Activated naive CD8-positive, alpha-beta T cell treated with anti-CD3 and anti-CD28 coated beads, Interleukin-2, amount 50 U/mL, for 24 hours (primary cell): ENCODE measurements at regions not wholly inside any gene's neighbourhood (a gene's known extent, or its start where the extent isn't known, plus 50 kb on each side); places are given as distances from the start of the nearest gene placed in this dataset.

Experiments used
- ATAC-seq: fragments of 150-1000 bp; cut with Tn5 transposase; one replicate; pipeline ENCODE4 v1.10.0; 2021
- DNase-seq: peaks from one replicate; pipeline ENCODE4 v3.0.0; 2021
- H3K27ac Mint-ChIP-seq: one replicate; pipeline ENCODE4 v1.8.0; 2021; ENCODE audit warnings: mild to moderate bottlenecking, mixed read lengths
- H3K27me3 Mint-ChIP-seq: one replicate; pipeline ENCODE4 v1.8.0; 2021; ENCODE audit warnings: mixed read lengths
- H3K36me3 Mint-ChIP-seq: one replicate; pipeline ENCODE4 v1.8.0; 2021; ENCODE audit warnings: low read depth, mixed read lengths
- H3K4me1 Mint-ChIP-seq: one replicate; pipeline ENCODE4 v1.8.0; 2021; ENCODE audit warnings: mixed read lengths
- H3K4me3 Mint-ChIP-seq: one replicate; pipeline ENCODE4 v1.8.0; 2021; ENCODE audit warnings: mild to moderate bottlenecking, moderate library complexity, mixed read lengths
- H3K9me3 Mint-ChIP-seq: one replicate; pipeline ENCODE4 v1.8.0; 2021; ENCODE audit warnings: mixed read lengths

DNA sequence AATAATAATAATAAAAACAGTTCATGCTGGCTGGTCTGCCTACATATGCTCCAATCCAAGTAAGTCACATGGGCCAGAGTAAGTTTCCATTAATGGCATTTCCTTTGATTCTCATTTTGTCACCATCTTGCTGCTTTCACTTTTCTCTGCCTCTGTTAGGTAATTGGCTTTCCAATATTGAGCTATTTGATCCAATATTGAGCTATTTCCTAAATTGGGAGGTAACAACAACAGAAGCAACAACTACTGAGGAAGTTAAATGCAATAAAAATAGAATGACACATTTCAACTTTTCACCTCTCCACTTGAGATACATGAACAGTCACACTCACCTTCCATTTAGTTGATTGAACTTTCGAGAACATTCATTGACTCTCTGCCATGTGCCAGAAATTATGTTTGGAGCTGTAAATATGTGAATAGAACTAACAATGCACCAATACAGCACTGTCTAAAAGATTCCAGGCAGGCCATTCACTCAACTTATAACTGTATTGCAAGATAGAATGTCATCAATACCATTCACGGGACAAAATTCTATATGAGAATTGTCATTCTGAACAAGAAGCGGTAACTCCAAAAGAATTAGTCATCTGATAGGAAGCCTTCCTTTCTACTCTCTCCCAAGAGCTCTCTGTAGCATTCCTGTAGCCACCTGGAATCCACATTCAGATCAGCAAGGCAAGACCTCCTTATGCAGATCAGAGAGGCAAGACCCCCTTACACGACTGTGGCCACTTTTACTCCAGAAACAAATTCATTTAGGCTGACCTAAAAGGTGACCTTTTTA is 136.4 kb downstream of the PHLDA1 start:
- no peak overlapping the region for H3K27ac Mint-ChIP-seq
- ATAC-seq (no peak), DNase-seq (no peak)
- no peaks in the 10 kb centered on the region for H3K9me3 Mint-ChIP-seq
- no peak overlapping the region for H3K4me3 Mint-ChIP-seq
- H3K4me1 Mint-ChIP-seq, result no peaks in the 10 kb centered on the region
- H3K27me3 Mint-ChIP-seq, result peaks cover 30% of the 10 kb centered on the region
- no peaks in the 10 kb centered on the region for H3K36me3 Mint-ChIP-seq

DNA sequence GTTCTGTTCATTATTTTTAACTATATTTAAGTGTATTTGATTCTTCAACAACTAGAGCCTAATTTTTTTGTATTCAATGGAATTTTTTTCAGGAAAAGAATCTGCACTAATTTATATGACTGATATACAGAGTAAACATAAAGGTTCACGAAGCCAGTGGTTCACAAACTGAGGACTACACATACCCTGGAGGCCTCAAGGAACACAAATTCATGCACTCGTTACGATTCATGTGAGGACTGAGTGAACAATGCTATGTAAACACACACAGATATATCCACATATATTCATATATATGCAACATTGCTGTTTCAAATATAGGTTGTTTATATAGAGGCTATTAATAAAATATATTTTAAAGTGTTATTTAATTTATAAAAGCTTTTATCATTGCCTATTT is 137.8 kb downstream of the PHLDA1 start:
- DNase-seq (no peak), ATAC-seq (no peak)
- H3K27me3 Mint-ChIP-seq, result peaks cover 34% of the 10 kb centered on the region
- no peaks in the 10 kb centered on the region for H3K36me3 Mint-ChIP-seq
- no peak overlapping the region for H3K4me3 Mint-ChIP-seq
- H3K27ac Mint-ChIP-seq, result no peak overlapping the region
- no peaks in the 10 kb centered on the region for H3K9me3 Mint-ChIP-seq
- peaks cover 4% of the 10 kb centered on the region for H3K4me1 Mint-ChIP-seq

DNA sequence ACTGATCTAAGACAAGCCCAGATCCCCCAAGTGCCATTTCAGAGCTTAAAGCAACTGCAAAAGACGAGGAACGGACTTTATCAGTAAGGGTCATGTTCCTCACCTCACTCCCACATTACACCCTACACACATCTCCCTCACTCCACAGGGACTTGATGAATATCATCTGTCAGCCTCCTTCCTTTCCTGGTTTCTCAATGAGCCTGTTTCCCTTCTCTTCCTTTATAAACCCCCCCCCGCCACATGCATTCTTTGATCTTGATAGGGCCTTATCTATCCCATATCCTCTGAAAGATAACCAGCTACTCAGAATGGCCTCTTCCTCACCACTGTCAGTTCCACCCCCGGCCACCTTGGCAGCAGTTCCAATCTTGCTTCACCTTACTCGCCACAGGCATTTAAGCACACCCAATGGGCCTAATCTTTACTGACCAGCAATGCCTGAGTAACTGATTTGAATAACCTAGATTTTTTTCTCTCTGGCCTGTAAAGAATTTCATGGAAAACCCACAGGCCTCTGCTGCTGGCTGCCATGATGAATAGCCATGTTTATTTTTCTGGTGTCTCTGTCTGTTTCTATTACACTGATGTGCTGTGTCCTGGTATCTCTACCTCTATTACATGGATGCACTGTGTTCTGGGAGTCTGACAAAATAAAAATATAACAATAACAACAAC is 138.7 kb downstream of the PHLDA1 start:
- Mint-ChIP-seq H3K4me3 (no peak overlapping the region), H3K4me1 (peaks cover 12% of the 10 kb centered on the region), H3K27me3 (peaks cover 33% of the 10 kb centered on the region), H3K9me3 (no peaks in the 10 kb centered on the region), H3K27ac (peak overlapping the region; percentile 38), H3K36me3 (no peaks in the 10 kb centered on the region)
- no peak for ATAC-seq
- DNase-seq, result no peak

DNA sequence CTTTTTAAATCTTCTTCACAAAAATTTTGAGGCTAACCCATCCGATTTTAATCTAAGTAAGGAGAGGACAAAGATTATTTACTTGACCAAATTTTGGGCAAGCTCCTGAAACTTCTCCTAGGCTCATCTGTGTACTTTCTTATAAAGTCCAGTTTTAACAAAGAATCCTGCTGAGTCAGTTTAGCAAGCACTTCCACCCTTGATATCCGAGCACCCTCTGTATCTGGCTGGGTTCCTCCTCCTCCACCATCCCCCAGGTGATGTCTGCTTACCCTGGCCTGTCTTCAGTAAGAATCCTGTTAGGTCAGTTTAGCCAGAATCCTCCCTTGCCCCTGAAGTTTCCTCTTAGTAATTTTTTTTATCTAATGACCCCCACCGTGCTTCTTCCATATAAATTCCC is 140.5 kb downstream of the PHLDA1 start:
- H3K4me1 Mint-ChIP-seq, result peaks cover 17% of the 10 kb centered on the region
- DNase-seq (no peak), ATAC-seq (no peak)
- no peaks in the 10 kb centered on the region for H3K36me3 Mint-ChIP-seq
- no peak overlapping the region for H3K4me3 Mint-ChIP-seq
- H3K27ac Mint-ChIP-seq, result no peak overlapping the region
- peaks cover 28% of the 10 kb centered on the region for H3K27me3 Mint-ChIP-seq
- H3K9me3 Mint-ChIP-seq, result no peaks in the 10 kb centered on the region

DNA sequence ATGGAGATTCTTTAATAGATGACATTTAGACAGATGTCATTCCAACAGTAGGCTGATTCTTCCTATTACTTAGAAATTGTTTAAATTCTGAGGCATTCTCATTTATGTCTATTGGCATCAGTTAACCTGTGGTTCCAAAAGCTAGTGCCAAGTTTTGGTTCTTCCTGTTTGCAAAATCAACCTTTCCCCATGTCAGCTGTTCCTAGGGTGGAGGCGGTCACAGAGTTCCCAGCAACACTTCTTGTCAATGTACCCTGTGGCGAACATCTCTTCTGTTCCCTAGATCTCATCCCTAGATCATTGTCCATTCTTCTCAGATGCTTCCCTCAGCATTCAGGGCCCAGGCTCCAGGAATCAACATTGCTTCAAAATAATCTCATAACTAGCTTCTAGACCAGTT is 140.9 kb downstream of the PHLDA1 start:
- DNase-seq (no peak), ATAC-seq (no peak)
- H3K27ac Mint-ChIP-seq, result no peak overlapping the region
- H3K27me3 Mint-ChIP-seq, result peaks cover 28% of the 10 kb centered on the region
- no peaks in the 10 kb centered on the region for H3K9me3 Mint-ChIP-seq
- peaks cover 17% of the 10 kb centered on the region for H3K4me1 Mint-ChIP-seq
- H3K36me3 Mint-ChIP-seq, result no peaks in the 10 kb centered on the region
- H3K4me3 Mint-ChIP-seq, result no peak overlapping the region

DNA sequence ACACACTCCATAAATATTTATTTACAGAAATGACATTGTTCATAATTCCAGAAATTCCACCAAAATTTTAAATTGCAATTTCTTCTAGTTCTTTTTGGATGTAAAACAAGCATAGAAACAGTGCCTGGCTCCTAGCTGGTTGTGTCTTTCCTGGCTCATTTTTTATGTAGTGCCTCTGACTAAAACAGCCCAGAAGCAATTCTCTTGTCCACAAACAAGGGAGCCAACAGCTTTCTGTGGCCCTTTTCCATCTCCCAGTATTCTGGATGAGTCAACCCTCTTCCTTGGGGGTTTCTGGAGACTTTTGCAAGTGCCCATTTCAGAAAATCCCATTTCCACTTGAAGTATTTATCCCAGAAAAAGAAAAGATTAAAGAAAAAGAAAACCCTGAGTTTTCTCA is 141.4 kb downstream of the PHLDA1 start:
- DNase-seq (no peak), ATAC-seq (no peak)
- no peaks in the 10 kb centered on the region for H3K36me3 Mint-ChIP-seq
- H3K27ac Mint-ChIP-seq, result no peak overlapping the region
- no peak overlapping the region for H3K4me3 Mint-ChIP-seq
- peaks cover 17% of the 10 kb centered on the region for H3K4me1 Mint-ChIP-seq
- H3K27me3 Mint-ChIP-seq, result peaks cover 28% of the 10 kb centered on the region
- H3K9me3 Mint-ChIP-seq, result no peaks in the 10 kb centered on the region

DNA sequence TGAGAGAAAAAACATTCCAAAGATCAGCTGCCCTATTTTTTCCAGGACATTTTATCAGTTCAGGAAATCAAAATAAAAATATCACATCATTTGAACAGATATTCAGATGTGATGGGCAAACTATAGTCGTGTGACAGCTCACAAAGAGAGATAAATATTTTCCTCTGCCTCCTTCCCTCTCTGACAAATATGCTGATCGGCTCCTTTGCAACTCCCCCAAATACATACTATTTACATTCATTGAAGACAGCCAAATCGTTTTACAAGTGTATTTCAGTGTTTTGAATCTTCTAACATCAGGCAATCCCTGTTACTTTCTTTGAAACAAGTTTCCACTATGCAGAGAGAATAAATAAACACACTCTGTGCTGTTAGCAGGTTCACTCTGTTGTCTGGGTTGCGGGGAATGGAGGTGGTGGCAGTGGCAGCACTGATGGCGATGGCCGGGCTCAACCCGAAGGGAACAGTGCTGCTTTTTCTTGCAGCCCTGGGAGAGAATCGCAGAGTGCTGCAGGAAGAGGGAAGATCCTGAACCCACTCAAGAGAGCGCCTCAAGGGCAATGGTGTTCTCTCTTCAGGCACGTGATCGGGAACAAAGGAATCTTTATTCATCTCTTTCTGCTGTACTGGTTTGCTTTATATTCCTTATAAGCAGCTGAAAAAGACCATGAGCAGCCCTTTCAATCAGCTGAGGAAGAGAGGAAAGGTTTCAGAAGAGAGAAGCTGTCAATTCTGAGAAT is 142.5 kb downstream of the PHLDA1 start:
- no peak for ATAC-seq
- Mint-ChIP-seq H3K9me3 (no peaks in the 10 kb centered on the region), H3K4me3 (no peak overlapping the region), H3K36me3 (no peaks in the 10 kb centered on the region), H3K4me1 (peaks cover 20% of the 10 kb centered on the region), H3K27me3 (peaks cover 36% of the 10 kb centered on the region), H3K27ac (no peak overlapping the region)
- no peak for DNase-seq

DNA sequence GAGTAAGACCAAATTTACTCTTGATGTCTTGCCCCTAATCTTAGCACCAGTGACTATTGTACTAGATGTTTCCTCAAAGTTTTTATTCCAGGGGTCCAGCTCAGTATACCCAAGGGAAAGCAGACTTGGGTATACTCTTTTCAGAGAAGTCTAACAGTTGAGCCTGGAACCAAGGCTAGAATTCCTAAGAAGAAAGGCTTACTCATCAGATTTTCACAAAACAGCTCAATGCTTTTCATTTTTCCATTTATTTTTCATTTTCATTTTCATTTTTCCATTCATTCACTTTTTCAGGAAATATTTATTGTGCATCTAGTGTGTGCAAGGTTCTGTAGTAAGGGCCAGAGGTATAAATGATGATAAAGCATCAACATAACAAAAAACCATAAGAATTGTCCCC is 143.2 kb downstream of the PHLDA1 start:
- peaks cover 26% of the 10 kb centered on the region for H3K4me1 Mint-ChIP-seq

DNA sequence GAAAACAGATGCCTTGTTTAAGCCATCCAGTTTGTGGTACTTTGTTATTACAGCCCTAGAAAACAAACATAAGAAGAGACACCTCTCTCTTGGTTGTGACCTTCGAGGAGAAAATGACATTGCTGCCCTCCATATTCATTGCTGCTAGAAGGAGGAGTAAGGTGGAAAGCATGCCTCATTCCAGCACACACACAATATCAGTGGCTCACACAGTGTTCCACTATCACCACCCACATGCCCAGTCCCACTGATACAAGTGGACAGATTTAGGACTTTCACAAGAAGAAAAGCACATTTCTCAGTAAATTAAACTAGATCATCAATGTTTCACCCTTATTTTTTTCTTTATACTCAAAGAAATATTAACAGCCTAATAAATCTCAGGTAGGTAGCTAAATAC is 143.6 kb downstream of the PHLDA1 start:
- Mint-ChIP-seq H3K27me3 (peaks cover 46% of the 10 kb centered on the region), H3K4me1 (peaks cover 26% of the 10 kb centered on the region), H3K27ac (no peak overlapping the region), H3K9me3 (no peaks in the 10 kb centered on the region), H3K4me3 (no peak overlapping the region), H3K36me3 (no peaks in the 10 kb centered on the region)
- no peak for DNase-seq
- ATAC-seq, result peak; percentile 66

More for the DNA sequence above, 143.2 kb downstream of the PHLDA1 start:
- ATAC-seq (no peak), DNase-seq (no peak)
- H3K27me3 Mint-ChIP-seq, result peaks cover 43% of the 10 kb centered on the region
- H3K36me3 Mint-ChIP-seq, result no peaks in the 10 kb centered on the region
- no peaks in the 10 kb centered on the region for H3K9me3 Mint-ChIP-seq
- H3K27ac Mint-ChIP-seq, result no peak overlapping the region
- H3K4me3 Mint-ChIP-seq, result no peak overlapping the region

DNA sequence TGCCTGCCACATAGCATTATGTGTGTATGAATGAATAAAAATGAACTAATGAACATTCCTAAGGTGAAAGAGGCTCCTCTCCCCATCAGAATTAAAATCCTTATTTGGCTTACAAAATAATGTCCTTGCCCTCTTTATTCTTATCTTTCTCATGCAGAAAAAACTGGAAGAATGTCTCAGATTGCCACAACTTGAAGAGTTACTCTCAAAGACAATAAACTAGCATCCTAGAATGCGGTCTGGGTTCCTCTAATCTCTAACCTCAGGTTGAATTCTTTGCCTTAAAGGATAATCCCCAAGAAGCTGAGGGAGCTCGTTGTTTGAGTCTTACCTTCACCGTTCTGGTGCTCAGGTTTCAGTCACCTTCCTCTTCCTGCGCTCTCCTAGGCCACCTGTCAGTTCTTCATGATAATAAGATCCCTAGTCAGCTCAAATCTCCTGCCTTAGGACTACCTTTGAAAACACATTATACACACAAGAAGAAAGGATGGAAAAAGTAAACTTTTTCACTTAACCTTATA is 147.1 kb downstream of the PHLDA1 start:
- Mint-ChIP-seq H3K4me1 (peaks cover 26% of the 10 kb centered on the region), H3K36me3 (no peaks in the 10 kb centered on the region), H3K27me3 (peaks cover 50% of the 10 kb centered on the region), H3K4me3 (no peak overlapping the region), H3K9me3 (no peaks in the 10 kb centered on the region), H3K27ac (no peak overlapping the region)
- ATAC-seq, result no peak
- no peak for DNase-seq

DNA sequence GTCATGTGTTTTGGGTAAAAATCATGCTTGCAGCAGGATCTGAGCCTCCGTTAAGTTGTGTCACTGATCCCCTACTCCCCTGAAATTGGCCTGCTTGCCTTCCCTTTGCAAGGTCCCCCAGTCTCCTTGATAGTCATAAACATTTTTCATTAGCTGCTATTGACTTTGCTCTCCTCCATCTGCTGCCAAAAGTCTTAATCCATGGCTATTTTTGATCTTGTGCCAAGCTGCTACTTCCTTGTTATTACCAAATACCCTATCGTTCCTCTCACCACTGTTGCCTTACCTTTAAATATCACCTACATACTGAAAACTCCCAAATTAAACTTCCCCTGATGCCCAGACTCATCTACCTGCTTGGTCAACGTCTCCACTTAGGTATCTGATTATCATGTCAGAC is 148.3 kb downstream of the PHLDA1 start:
- no peak overlapping the region for H3K27ac Mint-ChIP-seq

DNA sequence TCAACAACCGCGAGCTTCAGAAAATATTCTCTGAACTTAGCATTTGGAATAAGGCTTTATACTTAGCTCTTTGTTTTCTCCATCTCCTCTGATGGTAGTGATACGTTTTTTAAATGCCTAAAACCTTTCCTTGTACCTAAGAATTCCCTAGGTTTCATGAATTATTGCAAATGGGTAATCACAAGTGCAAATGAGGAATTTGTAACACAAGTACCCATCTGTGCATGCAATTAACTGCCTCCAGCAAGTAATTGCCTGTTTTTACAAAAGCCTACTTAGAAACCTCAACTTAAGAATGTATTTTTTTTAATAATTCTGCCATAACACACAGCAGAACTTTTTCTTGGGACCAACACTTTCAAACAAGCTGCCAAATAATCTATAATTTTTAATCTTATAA is 149.2 kb downstream of the PHLDA1 start:
- ATAC-seq, result no peak

More for the DNA sequence above, 148.3 kb downstream of the PHLDA1 start:
- no peaks in the 10 kb centered on the region for H3K36me3 Mint-ChIP-seq
- H3K4me3 Mint-ChIP-seq, result no peak overlapping the region
- no peak for ATAC-seq
- H3K4me1 Mint-ChIP-seq, result peaks cover 21% of the 10 kb centered on the region
- peaks cover 48% of the 10 kb centered on the region for H3K27me3 Mint-ChIP-seq
- H3K9me3 Mint-ChIP-seq, result no peaks in the 10 kb centered on the region
- DNase-seq, result no peak

DNA sequence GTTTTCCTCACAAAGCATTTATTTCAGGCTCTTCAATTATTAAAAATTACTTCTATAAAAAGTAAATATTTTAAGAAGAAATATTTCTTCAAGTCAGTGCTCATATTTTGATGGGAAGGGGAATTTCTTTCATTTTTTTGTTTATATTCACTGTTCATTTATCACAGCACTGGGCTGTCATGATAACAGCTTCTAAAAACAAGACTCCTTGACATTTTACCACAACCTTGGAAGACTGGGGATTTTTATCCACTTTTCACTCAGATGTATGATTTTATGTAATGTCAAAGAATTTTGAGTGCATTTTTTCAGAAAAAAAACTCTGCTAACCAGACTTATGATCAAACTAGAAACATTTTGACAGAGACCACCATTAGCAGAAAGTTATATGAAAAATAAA is 149.7 kb downstream of the PHLDA1 start:
- no peak for ATAC-seq
- peaks cover 47% of the 10 kb centered on the region for H3K27me3 Mint-ChIP-seq
- H3K36me3 Mint-ChIP-seq, result no peaks in the 10 kb centered on the region
- H3K9me3 Mint-ChIP-seq, result no peaks in the 10 kb centered on the region
- DNase-seq, result no peak
- H3K27ac Mint-ChIP-seq, result no peak overlapping the region
- H3K4me1 Mint-ChIP-seq, result peaks cover 25% of the 10 kb centered on the region
- no peak overlapping the region for H3K4me3 Mint-ChIP-seq

More for the DNA sequence above, 149.2 kb downstream of the PHLDA1 start:
- Mint-ChIP-seq H3K27me3 (peaks cover 48% of the 10 kb centered on the region), H3K4me3 (no peak overlapping the region), H3K27ac (no peak overlapping the region), H3K4me1 (peaks cover 21% of the 10 kb centered on the region), H3K9me3 (no peaks in the 10 kb centered on the region), H3K36me3 (no peaks in the 10 kb centered on the region)
- DNase-seq, result no peak

DNA sequence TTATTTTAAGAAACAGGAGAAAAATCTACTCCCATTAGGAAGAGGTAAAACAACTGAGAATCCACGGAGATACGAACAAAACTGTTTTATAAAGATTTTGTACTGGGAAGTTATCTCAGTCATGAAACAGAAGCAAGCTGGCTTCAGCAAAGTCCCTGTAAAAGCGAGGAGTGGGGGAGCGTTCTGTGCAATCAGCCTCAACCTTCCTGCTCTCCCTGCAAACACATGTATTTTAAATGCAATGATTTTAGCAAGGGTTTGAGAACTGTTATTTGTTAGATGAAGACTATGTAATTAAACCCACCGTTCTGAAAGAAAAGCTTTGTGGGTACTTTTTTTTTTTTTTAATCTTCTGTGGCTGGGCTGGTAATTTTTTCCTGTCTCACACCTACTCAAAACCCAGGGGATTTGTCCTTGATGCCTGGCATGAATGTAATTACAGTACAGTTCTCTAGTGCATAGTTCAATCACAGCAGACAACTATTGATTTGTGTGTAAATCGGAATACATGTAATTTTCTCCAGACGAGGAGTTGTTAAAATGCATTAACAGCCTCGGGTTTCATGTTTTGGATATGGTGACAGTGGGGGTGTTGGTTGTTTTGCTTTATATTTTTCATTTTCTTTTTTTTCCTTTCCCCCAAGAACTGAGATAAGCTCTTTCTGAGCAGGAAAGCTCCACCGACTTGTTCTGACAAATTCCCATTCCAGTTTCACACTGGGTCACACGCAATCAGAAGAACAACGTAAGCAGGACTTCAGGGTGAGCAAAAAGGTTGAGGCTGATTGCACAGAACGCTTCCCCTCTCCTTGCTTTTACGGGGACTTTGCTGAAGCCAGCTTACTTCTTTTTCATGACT is 153.6 kb downstream of the PHLDA1 start:
- DNase-seq (no peak), ATAC-seq (peak; percentile 79)
- peak overlapping the region; percentile 63 for H3K27ac Mint-ChIP-seq
- peak overlapping the region; percentile 12 for H3K4me3 Mint-ChIP-seq
- peaks cover 26% of the 10 kb centered on the region for H3K4me1 Mint-ChIP-seq
- H3K9me3 Mint-ChIP-seq, result peaks cover 5% of the 10 kb centered on the region
- H3K27me3 Mint-ChIP-seq, result peaks cover 33% of the 10 kb centered on the region
- H3K36me3 Mint-ChIP-seq, result no peaks in the 10 kb centered on the region
